GDM1 (cell line): ENCODE measurements at regions not wholly inside any gene's neighbourhood (a gene's known extent, or its start where the extent isn't known, plus 50 kb on each side); places are given as distances from the start of the nearest gene placed in this dataset.
A peak's percentile ranks its signal among the peaks of the same experiment; 100 is the strongest.
"Not testable (repeated sequence)": the region's sequence is repeated elsewhere in the genome, so short reads cannot be mapped to it uniquely, and the experiment has no call there.

Source experiments
- DNase-seq: peaks from one replicate; lab custom pipeline; 2025; lab: John Stamatoyannopoulos, UW

GRCh38 chr16:88185976-88186888 lies 196.5 kb upstream of the ZNF469 start:
- DNase-seq: not testable (repeated sequence)

GRCh38 chr16:88186889-88187870 lies 195.6 kb upstream of the ZNF469 start:
- DNase-seq: not testable (repeated sequence)

- not testable (repeated sequence) for DNase-seq
Measured at GRCh38 chr16:88188171-88188895, 194.4 kb upstream of the ZNF469 start.

- not testable (repeated sequence) for DNase-seq
Measured at GRCh38 chr16:88190592-88191095, 192.1 kb upstream of the ZNF469 start.

GRCh38 chr16:88191168-88191567 lies 191.6 kb upstream of the ZNF469 start:
- not testable (repeated sequence) for DNase-seq

- no peak for DNase-seq
Measured at GRCh38 chr16:88192601-88193000, 190.2 kb upstream of the ZNF469 start.

GRCh38 chr16:88193706-88194396 lies 188.9 kb upstream of the ZNF469 start:
- DNase-seq: peak; percentile 31

GRCh38 chr16:88194397-88195268 lies 188.1 kb upstream of the ZNF469 start:
- DNase-seq: no peak

- peak; percentile 2 for DNase-seq
Measured at GRCh38 chr16:88195269-88195705, 187.5 kb upstream of the ZNF469 start.

- no peak for DNase-seq
Measured at GRCh38 chr16:88195911-88196465, 186.8 kb upstream of the ZNF469 start.

- DNase-seq: no peak
Measured at GRCh38 chr16:88196471-88197400, 186.0 kb upstream of the ZNF469 start.

GRCh38 chr16:88197481-88198456 lies 185.0 kb upstream of the ZNF469 start:
- no peak for DNase-seq

- not testable (repeated sequence) for DNase-seq
Measured at GRCh38 chr16:88198457-88199295, 184.1 kb upstream of the ZNF469 start.

- DNase-seq: not testable (repeated sequence)
Measured at GRCh38 chr16:88199296-88200153, 183.2 kb upstream of the ZNF469 start.
